Superior temporal gyrus (tissue), 1 donor: ENCODE measurements at regions not wholly inside any gene's neighbourhood (a gene's known extent, or its start where the extent isn't known, plus 50 kb on each side); places are given as distances from the start of the nearest gene placed in this dataset.

Experiments
- DNase-seq: peaks from one replicate; pipeline ENCODE4 v3.0.0-alpha.2; 2016; ENCODE audit errors: extremely low spot score

DNA sequence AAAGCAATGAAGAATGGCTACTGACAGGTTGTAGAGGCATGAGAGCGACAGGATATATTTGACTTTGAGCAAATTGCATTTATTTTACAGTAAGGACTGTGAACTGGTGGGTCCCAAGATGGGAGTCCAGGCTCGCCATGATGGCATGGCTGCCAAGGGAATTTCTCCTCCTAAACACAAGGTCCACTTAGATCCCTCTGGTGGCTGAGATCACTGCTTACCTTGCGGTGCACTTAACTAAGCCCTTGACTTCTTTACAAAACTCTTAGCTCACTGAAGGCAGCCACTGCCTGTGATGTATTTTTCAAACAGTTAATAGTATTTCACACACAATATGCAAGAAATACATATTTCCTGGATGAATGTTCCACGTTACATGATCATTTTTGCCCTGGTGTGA, 50.3 kb upstream of the SORBS2 start:
- DNase-seq = no peak

DNA sequence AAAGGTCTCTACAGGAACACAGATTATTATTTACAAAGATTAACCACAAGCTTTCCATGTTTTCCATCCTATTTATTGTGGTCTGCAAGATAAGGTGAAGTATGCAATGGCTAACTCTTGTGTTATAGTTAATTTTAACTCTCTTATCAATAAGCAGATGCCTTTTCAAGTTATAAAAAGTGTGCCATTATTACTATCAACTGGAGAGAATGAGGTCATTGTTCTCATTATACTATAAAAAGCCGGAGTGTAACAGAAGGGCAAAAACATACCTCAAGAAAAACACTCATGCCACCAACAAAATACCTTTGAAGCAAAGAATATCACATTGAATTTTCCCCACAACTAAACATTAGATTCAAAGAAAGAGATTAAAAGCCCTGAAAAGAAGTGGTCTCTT, 52.0 kb upstream of the SORBS2 start:
- DNase-seq = no peak

DNA sequence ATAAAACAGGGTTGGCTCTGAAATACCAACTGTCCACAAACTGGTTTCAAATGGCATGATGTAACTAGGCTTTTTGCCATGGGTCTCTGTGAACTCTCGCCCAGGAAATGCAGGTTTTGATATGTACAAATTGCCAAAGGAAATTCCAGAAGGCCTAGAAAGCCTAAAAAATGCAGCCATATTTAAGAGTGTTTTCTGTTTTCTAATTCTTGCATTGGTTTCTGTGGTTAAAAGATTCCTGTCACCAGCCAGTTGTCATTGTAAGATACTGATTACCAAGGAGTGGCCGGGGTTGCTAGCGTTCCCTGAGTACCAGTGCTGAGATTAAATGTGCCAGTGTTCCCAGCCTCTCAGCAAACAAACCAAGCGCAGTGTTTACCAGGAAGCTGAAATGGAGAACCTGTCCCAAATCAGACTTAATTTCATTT, 53.9 kb upstream of the SORBS2 start:
- no peak for DNase-seq

DNA sequence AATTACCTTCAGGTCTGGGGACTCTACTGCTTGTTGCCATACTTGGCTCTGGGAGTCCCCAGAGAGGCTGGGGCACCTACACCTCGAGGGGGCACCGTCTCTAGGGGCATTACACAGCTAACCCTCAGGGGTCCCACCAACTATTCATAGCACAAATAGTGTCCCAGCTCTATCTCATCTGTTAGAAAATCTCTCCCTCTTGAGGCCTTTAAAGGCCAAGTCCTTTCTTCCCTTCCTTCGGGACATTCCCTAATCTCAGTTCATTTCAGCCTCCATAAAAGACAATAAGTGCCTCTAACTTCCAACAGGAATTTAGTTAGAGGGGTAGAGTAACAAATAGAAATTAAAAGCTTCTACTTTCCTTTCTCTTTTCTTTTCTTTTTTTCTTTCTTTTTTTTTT, 55.8 kb upstream of the SORBS2 start:
- no peak for DNase-seq

DNA sequence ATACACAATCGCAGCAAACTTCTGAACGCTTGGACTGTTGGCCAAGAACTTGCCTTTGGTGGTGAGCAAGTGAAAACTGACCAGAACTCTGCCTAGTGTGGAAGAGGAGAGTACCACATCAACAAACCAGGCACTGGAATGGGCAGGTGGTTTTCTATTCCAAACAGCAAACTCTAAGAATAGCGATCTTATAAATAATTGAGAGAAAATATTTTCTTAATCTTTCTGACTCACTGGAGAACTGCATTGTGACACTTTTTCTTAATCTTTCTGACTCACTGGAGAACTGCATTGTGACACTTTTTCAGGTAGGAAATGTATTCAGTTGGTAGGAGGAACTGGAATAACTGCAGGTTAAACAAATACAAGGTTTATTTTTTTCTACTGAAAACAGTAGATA, 57.0 kb upstream of the SORBS2 start:
- DNase-seq = no peak

DNA sequence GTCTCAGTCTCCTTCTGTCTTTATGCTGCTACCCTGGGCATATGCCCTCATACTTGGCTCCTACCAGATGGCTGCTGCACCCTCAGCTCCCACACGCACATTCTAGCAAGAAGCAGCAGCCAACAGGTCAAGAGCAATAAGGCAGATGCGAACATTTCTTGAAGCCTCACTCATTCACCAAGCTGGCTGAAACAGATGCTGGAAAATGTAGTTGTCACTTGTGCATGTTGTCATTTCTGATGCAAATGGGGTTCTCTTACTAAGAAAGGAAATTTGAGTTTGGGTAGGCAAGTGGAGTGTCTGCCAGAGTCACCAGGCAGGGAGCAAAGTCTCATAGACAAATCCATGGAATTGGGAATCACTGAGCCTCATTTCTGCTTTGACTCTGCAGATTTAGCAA, 57.4 kb upstream of the SORBS2 start:
- DNase-seq = no peak

DNA sequence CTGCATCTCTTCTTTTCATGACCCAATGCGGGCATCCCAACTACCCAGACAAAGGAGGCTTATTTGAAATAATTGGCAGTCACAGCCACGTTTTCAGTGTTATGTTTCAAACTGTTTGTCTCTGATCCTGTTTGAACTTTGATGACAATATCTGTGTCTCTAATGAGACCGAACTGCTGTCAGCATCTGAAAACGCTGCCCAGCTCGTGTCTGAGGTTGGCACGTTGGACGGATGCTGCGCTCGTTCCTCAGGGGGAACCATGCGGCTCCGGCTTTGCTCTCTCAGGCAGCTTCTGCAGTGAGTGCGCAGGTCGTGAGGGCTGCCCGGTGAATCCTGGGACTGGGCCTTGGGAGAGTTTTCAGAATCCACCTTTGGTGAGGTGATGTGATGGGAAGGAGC, 58.4 kb upstream of the SORBS2 start:
- DNase-seq = no peak

DNA sequence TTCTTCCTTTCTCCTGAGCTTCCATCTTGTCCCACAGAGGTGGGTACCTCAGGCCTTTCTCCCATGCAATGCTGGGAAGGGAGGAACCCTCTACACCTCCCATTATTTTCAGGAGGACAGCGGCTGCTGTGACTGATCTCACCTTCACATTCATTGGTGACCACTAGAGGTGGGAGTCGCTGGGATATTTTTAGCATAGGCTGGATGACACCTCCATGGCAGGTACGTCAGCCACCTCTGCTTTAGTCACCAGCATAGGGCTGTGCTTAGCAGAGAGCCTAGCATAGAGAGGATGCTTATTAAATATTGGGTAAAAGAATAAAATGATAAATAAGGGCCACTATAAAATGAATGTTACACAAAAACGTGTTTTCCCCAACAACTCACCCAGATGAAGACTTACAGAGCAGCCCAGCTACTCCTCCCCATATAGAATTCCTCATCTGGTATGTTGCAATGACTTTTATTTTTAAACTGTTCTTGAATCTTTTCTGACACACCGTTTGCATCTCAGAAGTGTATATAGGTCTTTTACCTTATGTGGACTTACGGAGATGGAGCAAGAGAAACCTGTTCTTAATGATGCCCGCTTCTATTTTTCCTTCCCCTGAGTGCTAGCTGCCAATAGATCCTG, 60.9 kb upstream of the SORBS2 start:
- DNase-seq = no peak

DNA sequence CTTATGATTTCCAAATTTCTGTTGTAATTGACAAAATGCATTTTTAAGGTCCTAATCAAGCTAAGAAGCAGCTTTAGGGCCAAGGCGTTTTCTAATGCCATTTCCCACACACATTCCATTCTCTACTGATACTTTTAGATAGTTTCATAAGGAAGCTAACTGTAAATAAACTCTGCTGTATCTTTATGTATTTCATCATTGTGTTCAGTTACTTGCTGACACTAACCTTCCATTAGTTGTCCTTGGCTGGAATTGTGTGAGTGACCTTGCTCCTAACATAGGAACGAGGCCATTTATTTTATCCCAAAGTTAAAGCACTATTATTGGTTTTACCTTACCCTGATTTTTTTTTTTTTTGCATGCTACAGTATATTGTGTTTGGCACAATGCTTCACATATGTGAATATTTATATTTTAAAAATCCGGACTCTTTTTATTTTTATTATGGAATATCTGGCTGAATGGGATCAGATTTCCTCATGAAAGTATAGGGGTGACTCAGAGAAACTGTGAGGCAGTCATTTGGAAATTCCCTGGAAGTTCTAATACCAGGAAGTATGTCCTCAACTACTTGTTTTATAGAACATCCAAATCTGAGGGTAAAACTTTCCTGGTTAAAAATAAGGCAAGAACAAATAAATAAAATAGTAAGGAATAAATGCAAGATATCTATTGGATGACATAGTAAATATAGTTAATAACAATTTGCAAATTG, 62.7 kb upstream of the SORBS2 start:
- no peak for DNase-seq

DNA sequence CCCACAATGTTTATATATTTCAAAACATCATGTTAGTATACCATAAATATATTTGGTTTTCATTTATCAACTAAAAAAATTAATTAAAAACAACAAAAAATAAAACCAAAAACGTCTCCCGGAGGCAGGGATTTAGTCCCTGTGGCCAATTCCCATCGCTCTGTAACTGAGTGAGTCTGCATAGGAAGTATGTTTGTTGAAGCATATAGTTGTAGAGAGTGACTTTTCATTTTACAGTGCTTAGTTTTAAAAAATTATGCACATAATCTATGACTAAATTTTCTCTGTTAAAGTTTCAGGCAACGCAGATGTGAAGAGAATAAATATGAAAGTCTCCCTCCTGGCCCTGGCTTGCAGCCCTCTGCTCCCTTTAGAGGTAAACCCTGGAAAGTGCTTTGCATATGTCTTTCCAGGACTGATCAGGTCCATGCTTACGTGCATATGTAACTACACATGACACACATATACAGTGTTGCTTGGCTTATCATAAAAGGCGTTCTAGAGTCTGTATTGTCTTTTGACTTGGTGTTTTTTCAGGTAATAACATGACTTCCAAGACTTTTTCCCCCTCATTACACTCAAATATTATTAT, 63.4 kb upstream of the SORBS2 start:
- no peak for DNase-seq

DNA sequence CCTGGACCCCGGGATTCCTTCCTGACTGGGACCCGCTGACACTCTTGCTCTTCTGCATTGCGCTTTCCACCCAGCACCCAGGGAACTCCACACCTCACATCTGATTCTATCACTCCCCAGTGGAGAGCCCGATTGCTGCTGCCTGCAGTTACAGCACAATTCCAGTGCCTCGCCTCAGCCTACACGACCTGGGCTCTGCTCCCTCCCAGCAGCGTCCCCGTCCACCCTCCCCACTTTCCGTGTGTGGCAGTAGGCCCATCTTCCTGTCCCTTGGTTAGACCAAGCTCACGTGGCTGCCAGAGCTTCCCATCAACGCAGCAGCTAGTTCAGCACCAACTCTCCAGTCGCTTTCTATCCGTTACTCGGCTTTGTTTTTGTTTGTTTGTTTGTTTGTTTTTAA, 66.6 kb upstream of the SORBS2 start:
- no peak for DNase-seq

DNA sequence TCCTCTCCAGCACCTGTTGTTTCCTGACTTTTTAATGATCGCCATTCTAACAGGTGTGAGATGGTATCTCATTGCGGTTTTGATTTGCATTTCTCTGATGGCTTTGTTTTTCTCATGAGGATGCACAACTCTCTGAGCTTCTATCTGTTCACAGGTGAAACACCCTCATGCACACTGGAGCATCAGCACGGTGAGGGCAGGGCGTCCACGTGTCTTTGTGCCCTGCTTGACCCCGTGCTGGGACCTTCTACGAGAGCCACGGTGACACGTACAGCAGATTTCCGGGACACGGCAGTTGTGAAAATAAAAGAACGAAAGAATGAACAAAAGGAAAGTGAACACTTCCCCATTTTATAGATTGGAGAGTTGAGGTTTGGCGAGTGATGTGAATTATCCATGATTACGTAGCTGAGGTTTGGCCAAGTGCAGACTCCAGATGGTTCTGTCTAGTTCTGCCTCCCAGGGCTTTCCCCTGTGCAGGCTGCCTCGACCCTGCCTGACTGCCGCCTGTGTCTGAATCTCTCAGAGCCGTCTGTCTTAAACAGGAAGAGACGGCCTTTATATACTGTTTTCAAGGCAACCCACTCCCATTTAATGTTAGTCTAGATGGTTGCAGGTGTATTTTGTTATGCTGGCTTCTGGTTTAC, 67.8 kb upstream of the SORBS2 start:
- DNase-seq = no peak

DNA sequence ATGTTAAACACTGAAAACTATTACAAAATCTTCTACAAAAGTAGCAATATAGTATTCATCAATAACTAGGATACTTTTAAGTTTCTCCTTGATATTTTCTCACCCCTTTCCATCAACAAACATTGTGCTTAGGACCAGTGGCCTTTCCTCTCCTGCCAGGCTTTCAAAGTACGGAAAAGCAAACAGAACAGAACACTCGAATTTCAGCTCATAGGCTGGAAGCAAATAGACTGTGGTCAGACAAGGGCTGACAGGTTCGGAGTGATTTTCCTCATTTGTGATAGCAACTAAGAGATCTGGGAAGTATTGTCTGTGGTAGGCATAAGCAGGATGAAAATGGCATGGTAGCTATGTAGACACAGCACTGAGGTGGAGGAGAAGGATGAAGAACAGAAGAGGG, 68.6 kb upstream of the SORBS2 start:
- no peak for DNase-seq

DNA sequence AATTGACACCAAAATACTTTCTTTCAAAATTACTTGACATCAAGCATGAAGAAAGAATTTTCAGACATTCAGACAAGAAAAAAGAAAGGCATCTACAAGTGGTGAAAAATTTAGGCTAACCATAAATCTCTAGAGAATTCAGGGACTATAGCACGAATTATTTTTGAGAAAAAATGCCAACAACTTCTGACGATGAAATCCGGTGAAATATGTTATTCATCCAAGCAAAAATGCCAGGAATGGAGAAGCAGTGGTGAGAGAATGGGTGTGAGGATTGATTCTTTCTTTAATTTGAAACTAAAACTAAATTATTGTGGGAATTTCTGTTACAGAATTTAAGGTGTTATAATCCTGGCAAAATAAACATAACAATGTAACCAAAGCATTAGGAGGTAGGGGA, 69.4 kb upstream of the SORBS2 start:
- DNase-seq = no peak

DNA sequence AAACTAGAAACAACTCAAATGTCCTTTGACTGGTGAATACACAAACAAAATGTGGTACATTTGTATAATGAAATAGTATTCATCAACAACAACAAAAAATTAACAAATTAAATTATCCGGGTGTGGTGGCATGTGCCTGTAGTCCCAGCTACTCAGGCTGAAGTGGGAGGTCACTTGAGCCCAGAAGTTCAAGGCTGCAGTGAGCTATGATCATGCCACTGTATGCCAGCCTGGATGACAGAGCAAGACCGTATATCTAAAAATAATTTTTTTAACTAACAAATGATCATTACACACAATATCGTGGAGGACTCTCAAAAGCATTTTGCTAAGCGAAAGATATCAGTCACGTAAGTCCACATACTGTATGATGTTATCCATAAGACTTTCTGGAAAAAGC, 71.6 kb upstream of the SORBS2 start:
- DNase-seq = no peak

DNA sequence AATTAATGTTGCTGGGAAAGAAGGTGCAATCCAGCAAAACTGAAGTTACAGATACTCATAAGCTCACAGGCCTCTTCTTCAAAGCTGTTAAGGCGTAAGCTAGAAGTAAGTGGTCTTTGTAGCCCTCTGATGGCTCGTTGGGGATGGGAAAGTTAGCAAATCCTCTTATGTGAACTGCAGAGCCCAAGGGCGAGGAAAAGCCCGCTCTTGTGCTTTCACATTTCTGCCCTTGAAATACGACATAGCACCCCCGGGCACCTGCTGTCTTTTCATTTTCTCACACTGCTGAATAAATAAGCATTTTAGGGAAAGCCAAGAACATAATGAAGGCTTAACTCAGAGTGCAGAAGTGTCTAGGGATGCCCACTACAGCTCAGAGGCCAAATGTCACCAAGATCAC, 73.1 kb upstream of the SORBS2 start:
- no peak for DNase-seq

DNA sequence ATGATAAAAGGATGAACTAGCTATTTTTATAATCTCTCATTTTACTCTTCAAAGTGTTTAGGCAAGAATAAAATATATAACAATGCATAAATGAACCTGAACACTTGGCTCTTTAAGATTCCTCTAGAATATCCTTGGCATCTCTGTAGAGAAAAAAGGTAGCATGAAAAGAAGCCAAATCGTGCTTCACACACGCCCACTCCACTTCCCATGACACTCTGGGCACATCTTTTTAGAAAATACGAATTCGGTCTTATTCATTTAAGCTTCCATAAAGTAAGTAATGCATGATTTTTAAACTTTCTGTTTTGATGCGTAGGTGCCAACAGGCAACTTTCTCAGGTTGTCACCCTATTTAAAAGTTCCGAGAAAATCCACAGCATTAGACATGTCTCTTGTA, 73.6 kb upstream of the SORBS2 start:
- peak; percentile 72 for DNase-seq

DNA sequence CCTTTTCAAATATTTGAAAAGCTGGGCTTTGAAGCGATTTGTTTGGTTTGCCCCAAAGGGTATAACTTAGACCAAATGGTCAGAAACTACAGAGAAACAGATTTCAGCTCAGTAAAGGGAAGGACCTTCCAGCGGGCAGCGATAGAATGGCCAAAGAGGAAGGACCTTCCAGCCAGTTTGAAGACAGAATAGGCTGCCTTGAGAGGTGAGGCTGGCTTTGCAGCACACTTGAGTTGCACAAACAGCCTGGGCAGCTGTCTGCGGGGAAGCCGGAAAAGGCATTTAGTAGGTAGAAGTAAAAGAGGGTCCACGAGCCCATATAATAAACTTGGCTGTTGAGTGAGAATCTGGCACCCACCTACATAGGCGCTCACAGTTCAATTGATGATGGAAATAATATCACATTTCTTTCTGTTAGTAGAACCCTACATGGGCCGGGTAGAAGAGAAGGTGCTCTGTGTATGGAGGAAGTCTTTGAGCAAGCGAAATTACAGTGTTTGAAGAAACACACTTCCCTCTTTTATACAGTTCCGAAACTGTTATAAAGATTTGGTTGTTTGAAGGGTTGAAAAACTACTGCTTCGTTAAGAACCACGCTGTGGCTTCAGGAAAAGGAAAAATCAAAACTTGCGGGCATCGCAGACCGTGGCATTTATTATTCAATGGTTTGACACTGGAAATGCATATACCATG, 75.0 kb upstream of the SORBS2 start:
- DNase-seq = no peak

DNA sequence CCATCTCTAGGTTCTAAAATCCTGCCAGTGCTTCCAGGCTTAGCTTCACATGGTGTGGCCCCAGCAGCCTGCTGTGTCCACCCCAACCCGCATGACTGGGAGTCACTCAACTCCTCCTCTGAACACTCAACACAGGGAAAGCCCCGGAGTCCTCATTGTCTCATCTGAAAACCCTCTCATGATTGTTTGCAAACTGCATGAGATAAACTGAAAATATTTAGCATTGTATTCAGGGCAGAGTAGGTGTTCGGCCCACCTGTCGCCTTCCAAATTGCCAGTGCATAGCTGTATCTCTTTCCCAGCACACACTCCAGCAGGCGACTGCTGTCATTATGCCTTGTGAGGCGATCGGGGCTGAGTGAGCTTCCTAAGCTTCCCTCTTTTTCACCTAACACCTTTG, 76.7 kb upstream of the SORBS2 start:
- DNase-seq = no peak

DNA sequence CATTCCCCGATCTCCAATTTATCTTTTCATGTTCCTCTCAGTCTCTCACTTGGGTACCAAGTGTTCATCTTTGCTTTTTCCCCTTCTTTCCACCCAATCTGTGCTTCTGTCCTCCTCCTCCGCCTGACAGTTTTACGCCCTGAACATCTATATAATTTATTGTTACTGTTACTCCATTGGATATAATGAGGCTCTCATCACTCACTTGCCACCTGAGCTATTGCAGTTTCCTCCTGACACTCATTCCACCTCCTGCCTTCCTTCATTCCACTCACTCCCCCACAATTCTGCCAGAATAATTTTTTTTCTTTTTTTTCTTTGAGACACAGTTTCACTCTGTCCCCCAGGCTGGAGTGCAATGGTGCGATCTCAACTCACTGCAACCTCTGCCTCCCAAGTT, 77.6 kb upstream of the SORBS2 start:
- no peak for DNase-seq

DNA sequence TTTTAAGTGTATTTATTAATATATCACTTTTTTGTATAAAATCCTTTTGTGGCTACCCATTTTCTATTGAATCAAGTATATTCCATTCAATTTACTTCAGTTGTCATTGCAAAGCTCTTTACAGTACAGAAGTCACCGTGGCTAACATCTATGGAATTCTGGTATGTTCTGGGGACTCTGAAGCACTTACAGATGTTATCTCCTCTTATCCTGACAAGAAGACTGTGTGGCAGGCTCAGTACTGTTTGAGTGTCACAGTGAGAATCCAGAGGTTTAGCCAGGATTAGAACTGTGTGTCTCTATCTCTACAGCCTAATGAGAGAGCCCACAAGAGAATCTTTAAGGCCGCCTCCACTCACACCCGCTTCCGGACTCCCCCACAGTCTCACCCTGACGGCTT, 78.2 kb upstream of the SORBS2 start:
- no peak for DNase-seq

DNA sequence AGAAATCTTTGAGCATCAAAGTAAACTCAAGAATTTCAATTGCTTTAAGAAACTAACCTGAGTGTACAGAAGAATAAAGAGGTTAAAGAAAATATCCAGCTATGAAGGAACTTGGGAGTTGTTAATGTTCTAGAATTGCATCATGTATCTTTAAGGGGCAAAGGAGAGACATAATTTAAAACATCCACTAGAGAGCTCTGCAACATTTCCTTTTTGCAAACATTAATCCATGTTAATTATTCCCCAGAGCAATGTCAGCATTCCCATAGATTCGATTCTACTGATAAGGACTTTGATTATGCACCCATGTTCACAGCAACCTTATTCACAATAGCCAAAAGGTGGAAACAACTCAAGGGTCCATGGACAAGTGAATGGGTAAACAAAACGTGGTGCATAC, 80.2 kb upstream of the SORBS2 start:
- no peak for DNase-seq
